Effector memory CD4-positive, alpha-beta T cell (primary cell): ENCODE measurements at regions not wholly inside any gene's neighbourhood (a gene's known extent, or its start where the extent isn't known, plus 50 kb on each side); places are given as distances from the start of the nearest gene placed in this dataset.
A peak's percentile ranks its signal among the peaks of the same experiment; 100 is the strongest.

Source experiments
- DNase-seq, 3 donors: peaks; one replicate each; pipeline ENCODE4 v3.0.0-alpha.2; 2020
- H3K27ac ChIP-seq: 2 replicates; pipeline ENCODE4 v1.7.0; 2013; ENCODE audit warnings: mild to moderate bottlenecking, low read length, moderate library complexity; ENCODE audit not compliant: insufficient read depth, poor library complexity, severe bottlenecking
- H3K27me3 ChIP-seq: replicated peaks from 2 replicates; pipeline ENCODE4 v1.7.0; 2013; ENCODE audit warnings: mild to moderate bottlenecking, low read length; ENCODE audit not compliant: insufficient read depth, control insufficient read depth, poor library complexity, severe bottlenecking
- H3K36me3 ChIP-seq: 2 replicates; pipeline ENCODE4 v1.7.0; 2013; ENCODE audit warnings: mild to moderate bottlenecking, low read length, moderate library complexity; ENCODE audit not compliant: control insufficient read depth, insufficient read depth
- H3K4me1 ChIP-seq: 2 replicates; pipeline ENCODE4 v1.7.0; 2013; ENCODE audit warnings: low read length, mild to moderate bottlenecking; ENCODE audit not compliant: control insufficient read depth, insufficient read depth, poor library complexity, severe bottlenecking
- H3K4me3 ChIP-seq: 2 replicates; pipeline ENCODE4 v1.7.0; 2013; ENCODE audit warnings: low read length, low read depth, mild to moderate bottlenecking; ENCODE audit not compliant: insufficient read depth, poor library complexity, severe bottlenecking
- H3K9me3 ChIP-seq: 2 replicates; pipeline ENCODE4 v1.7.0; 2013; ENCODE audit warnings: mild to moderate bottlenecking, low read length, moderate library complexity; ENCODE audit not compliant: control insufficient read depth

DNA sequence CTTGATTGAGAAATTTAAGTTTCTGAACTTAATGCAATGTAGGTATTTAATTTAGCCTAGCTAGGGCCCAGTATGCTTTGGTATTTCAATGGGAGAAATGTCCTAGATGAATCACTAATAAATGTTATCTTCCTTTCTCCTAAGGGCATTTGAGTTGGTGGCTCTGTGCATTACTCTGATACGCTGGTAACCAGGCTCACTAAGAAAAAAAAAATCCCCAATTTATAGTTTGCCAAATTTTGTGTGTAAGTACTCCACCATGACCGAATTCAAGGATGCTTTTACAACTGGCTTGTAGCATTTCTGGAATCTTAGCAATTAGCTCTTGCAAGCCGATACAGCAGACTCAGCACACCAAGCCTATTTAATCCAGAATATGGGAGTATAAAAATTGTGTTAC, 94.6 kb upstream of the LPP start:
- Histone ChIP-seq H3K27ac (no peak overlapping the region), H3K27me3 (no peaks in the 10 kb centered on the region), H3K9me3 (no peaks in the 10 kb centered on the region), H3K4me1 (peaks cover 7% of the 10 kb centered on the region), H3K36me3 (no peaks in the 10 kb centered on the region), H3K4me3 (no peak overlapping the region)
- no peak for DNase-seq

- Histone ChIP-seq H3K9me3 (no peaks in the 10 kb centered on the region), H3K27ac (no peak overlapping the region), H3K36me3 (no peaks in the 10 kb centered on the region), H3K4me3 (no peak overlapping the region), H3K27me3 (no peaks in the 10 kb centered on the region), H3K4me1 (peaks cover 7% of the 10 kb centered on the region)
- no peak for DNase-seq
These were observed 93.6 kb upstream of the LPP start for GRCh38 chr3:188060264-188060835.

- H3K4me3 ChIP-seq, result no peak overlapping the region
- DNase-seq, result peak; percentile 26 to 50 (median 49)
- no peaks in the 10 kb centered on the region for H3K9me3 ChIP-seq
- no peaks in the 10 kb centered on the region for H3K27me3 ChIP-seq
- H3K4me1 ChIP-seq, result peaks cover 7% of the 10 kb centered on the region
- H3K36me3 ChIP-seq, result no peaks in the 10 kb centered on the region
- H3K27ac ChIP-seq, result no peak overlapping the region
These were observed 93.0 kb upstream of the LPP start for GRCh38 chr3:188060840-188061544.

DNA sequence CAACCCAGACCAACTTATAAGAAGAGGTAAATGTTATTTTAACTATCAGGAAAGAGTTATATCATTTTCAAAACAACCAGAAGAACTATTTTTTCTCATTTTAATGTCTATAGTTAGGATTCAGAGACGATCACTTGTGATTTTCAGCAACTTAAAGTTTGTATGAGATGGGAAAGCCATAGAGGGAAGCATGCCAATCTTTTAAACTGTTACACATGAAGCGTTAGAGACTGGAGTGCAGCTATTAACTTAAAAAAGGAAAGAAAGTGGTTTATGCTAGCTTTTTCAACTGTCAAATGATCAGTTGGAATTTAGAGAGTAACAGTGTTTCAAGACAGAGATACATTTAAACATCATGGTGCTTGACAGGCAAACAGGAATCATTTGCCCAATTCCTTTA, 91.7 kb upstream of the LPP start:
- DNase-seq, result no peak
- H3K27ac ChIP-seq, result no peak overlapping the region
- H3K4me3 ChIP-seq, result no peak overlapping the region
- peaks cover 7% of the 10 kb centered on the region for H3K4me1 ChIP-seq
- H3K27me3 ChIP-seq, result no peaks in the 10 kb centered on the region
- H3K9me3 ChIP-seq, result no peaks in the 10 kb centered on the region
- H3K36me3 ChIP-seq, result no peaks in the 10 kb centered on the region

- H3K9me3 ChIP-seq, result no peaks in the 10 kb centered on the region
- H3K4me1 ChIP-seq, result peaks cover 7% of the 10 kb centered on the region
- H3K4me3 ChIP-seq, result no peak overlapping the region
- H3K27ac ChIP-seq, result no peak overlapping the region
- no peak for DNase-seq
- no peaks in the 10 kb centered on the region for H3K36me3 ChIP-seq
- no peaks in the 10 kb centered on the region for H3K27me3 ChIP-seq
These were observed 89.0 kb upstream of the LPP start for GRCh38 chr3:188064831-188065493.

DNA sequence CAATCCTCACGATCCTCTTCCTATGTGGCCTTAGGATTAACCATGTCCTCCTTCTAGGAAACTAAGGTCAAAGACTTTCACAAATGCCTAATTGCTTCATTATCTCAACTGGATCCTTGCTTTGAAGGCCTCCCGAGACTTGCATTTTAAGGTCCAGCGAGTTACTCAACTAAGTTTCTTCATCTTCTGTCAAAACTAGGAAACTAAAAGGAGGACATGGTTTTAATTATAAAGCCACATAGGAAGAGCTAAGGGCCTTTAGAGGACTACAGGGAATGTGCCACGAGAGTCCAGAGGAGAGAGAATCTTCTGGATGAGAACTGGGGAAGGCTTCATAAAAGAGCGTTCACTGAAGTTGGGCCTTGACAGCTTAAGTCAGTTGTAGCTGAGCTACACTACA, 87.8 kb upstream of the LPP start:
- Histone ChIP-seq H3K36me3 (no peaks in the 10 kb centered on the region), H3K27ac (no peak overlapping the region), H3K4me1 (peaks cover 5% of the 10 kb centered on the region), H3K9me3 (no peaks in the 10 kb centered on the region), H3K4me3 (no peak overlapping the region), H3K27me3 (no peaks in the 10 kb centered on the region)
- DNase-seq, result no peak

GRCh38 chr3:188067932-188068331, 86.0 kb upstream of the LPP start:
- H3K27me3 ChIP-seq, result no peaks in the 10 kb centered on the region
- H3K4me1 ChIP-seq, result no peaks in the 10 kb centered on the region
- H3K36me3 ChIP-seq, result no peaks in the 10 kb centered on the region
- no peak overlapping the region for H3K4me3 ChIP-seq
- H3K27ac ChIP-seq, result no peak overlapping the region
- no peaks in the 10 kb centered on the region for H3K9me3 ChIP-seq
- DNase-seq, result no peak

- Histone ChIP-seq H3K4me3 (no peak overlapping the region), H3K27me3 (no peaks in the 10 kb centered on the region), H3K4me1 (no peaks in the 10 kb centered on the region), H3K27ac (no peak overlapping the region), H3K9me3 (no peaks in the 10 kb centered on the region), H3K36me3 (no peaks in the 10 kb centered on the region)
- DNase-seq, result no peak
These were observed 85.6 kb upstream of the LPP start for GRCh38 chr3:188068342-188068741.

DNA sequence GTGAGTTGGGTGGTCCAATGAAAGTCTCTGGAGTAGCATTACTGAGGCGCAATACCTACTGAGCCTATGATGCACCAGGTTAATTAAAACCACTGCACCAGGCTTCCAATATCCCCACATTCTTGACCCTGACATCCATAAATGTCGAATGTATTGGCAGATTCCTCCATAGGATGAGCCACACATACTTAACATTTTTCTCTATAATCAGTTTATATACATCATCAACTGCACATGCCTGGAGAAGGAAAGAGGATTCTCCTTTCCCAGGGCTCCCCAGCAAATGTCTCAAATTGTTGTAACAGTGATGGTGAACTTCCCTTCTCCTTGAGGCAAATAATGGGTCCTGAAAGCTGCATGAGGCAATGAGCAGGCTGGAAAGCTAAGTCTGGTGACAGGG, 82.3 kb upstream of the LPP start:
- Histone ChIP-seq H3K27ac (no peak overlapping the region), H3K4me1 (no peaks in the 10 kb centered on the region), H3K36me3 (no peaks in the 10 kb centered on the region), H3K9me3 (no peaks in the 10 kb centered on the region), H3K4me3 (no peak overlapping the region), H3K27me3 (no peaks in the 10 kb centered on the region)
- no peak for DNase-seq

DNA sequence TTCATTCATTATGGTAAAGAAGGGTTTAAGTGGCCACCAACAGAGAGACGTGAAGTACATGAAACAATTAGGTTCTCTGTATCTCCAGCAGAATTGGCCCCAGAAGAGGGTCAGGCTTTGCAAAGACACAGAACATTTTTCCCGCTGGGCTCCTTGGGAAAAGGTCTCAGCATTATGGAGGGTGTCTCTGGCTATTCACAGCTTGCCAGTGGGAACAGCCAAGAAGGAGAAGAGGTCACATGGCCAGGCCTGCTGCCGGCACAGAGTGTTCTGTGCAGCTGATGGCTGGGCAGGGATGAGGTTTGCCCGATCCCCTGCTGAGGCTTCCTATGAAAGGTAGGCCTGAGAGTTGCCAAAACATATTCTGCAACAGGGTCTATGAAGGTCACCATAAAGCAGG, 77.8 kb upstream of the LPP start:
- no peak overlapping the region for H3K4me3 ChIP-seq
- DNase-seq, result no peak
- H3K9me3 ChIP-seq, result no peaks in the 10 kb centered on the region
- no peaks in the 10 kb centered on the region for H3K4me1 ChIP-seq
- H3K27me3 ChIP-seq, result no peaks in the 10 kb centered on the region
- no peaks in the 10 kb centered on the region for H3K36me3 ChIP-seq
- H3K27ac ChIP-seq, result no peak overlapping the region
